HG02981 (cell line): ENCODE measurements at regions not wholly inside any gene's neighbourhood (a gene's known extent, or its start where the extent isn't known, plus 50 kb on each side); places are given as distances from the start of the nearest gene placed in this dataset.
"Not testable (repeated sequence)": the region's sequence is repeated elsewhere in the genome, so short reads cannot be mapped to it uniquely, and the experiment has no call there.

Experiments
- ATAC-seq: cut with Tn5 transposase; IDR thresholded peaks from one replicate; pipeline ENCODE4 v1.9.1; 2021; ENCODE audit warnings: mild to moderate bottlenecking, moderate library complexity; ENCODE audit not compliant: unreplicated experiment

GRCh38 chr9:38259056-38259455 lies 133.4 kb upstream of the ALDH1B1 start:
- no peak for ATAC-seq

GRCh38 chr9:38257626-38258215 lies 134.8 kb upstream of the ALDH1B1 start:
- no peak for ATAC-seq

GRCh38 chr9:38256461-38256860 lies 136.0 kb upstream of the ALDH1B1 start:
- ATAC-seq = no peak

GRCh38 chr9:38255599-38255998 lies 136.9 kb upstream of the ALDH1B1 start:
- no peak for ATAC-seq

- no peak for ATAC-seq
These were observed 137.7 kb upstream of the ALDH1B1 start for GRCh38 chr9:38254756-38255155.

GRCh38 chr9:38254151-38254550 lies 138.4 kb upstream of the ALDH1B1 start:
- ATAC-seq = no peak

GRCh38 chr9:38253200-38253599 lies 139.3 kb upstream of the ALDH1B1 start:
- no peak for ATAC-seq

GRCh38 chr9:38251036-38251860 lies 141.3 kb upstream of the ALDH1B1 start:
- ATAC-seq = no peak

- no peak for ATAC-seq
These were observed 142.0 kb upstream of the ALDH1B1 start for GRCh38 chr9:38250279-38251035.

- no peak for ATAC-seq
These were observed 142.8 kb upstream of the ALDH1B1 start for GRCh38 chr9:38249587-38250210.

GRCh38 chr9:38249049-38249448 lies 143.5 kb upstream of the ALDH1B1 start:
- no peak for ATAC-seq

- no peak for ATAC-seq
These were observed 145.7 kb upstream of the ALDH1B1 start for GRCh38 chr9:38246833-38247232.

- ATAC-seq = no peak
These were observed 147.5 kb upstream of the ALDH1B1 start for GRCh38 chr9:38244971-38245370.

GRCh38 chr9:38243993-38244392 lies 148.5 kb upstream of the ALDH1B1 start:
- ATAC-seq = no peak

GRCh38 chr9:38242151-38242550 lies 150.4 kb upstream of the ALDH1B1 start:
- ATAC-seq = not testable (repeated sequence)

GRCh38 chr9:38240051-38240450 lies 152.5 kb upstream of the ALDH1B1 start:
- no peak for ATAC-seq

GRCh38 chr9:38235244-38235643 lies 157.3 kb upstream of the ALDH1B1 start:
- no peak for ATAC-seq

- no peak for ATAC-seq
These were observed 157.9 kb upstream of the ALDH1B1 start for GRCh38 chr9:38234479-38235170.

- no peak for ATAC-seq
These were observed 158.6 kb upstream of the ALDH1B1 start for GRCh38 chr9:38233796-38234355.

GRCh38 chr9:38233343-38233742 lies 159.2 kb upstream of the ALDH1B1 start:
- no peak for ATAC-seq
